A549 (cell line): ENCODE measurements at regions not wholly inside any gene's neighbourhood (a gene's known extent, or its start where the extent isn't known, plus 50 kb on each side); places are given as distances from the start of the nearest gene placed in this dataset.

ENCODE experiments used
- ATAC-seq, 2 experiments: fragments of 200-7000 bp in 1 of 2; fragments of >200 bp in 1 of 2; cut with Nextera tagmentation in 1 of 2; cut with Tn5 transposase in 1 of 2; 3 replicates each; pipeline versions ENCODE4 v1.8.0 to v1.9.1; 2018 to 2020; ENCODE audit warnings: mild to moderate bottlenecking in 1 of 2, moderate library complexity in 1 of 2
- CTCF ChIA-PET: fragments of 300-600 bp; sonication (Branson Sonifier 250); formaldehyde crosslinking; extraction: SDS; loops from one replicate; lab custom pipeline; 2021; ENCODE audit warnings: antibody characterized with exemption, inconsistent platforms; lab: Yijun Ruan, JAX
- POLR2A ChIA-PET: fragments of 350-600 bp; formaldehyde crosslinking; extraction: SDS; loops from one replicate; lab custom pipeline; 2021; ENCODE audit warnings: antibody characterized with exemption, inconsistent platforms; lab: Yijun Ruan, JAX
- DNase-seq, 2 experiments: peaks; one replicate each; pipeline versions ENCODE4 v3.0.0 to v3.0.0-alpha.2; 2011 to 2016; ENCODE audit warnings: low read depth in 1 of 2, low spot score in 1 of 2
- FAIRE-seq: peaks from 2 replicates; lab custom pipeline; 2011; peaks lifted over from hg19 to GRCh38; lab: Jason Lieb, UNC
- H3K27ac ChIP-seq, 2 experiments: fragments of >200 bp; sonication (Bioruptor Twin); formaldehyde crosslinking; 3 replicates each; pipeline ENCODE4 v1.5.1; 2016 to 2017
- H3K4me1 ChIP-seq: fragments of >200 bp; sonication (Bioruptor Twin); formaldehyde crosslinking; 3 replicates; pipeline ENCODE4 v1.6.1; 2016
- H3K4me2 ChIP-seq: fragments of >200 bp; sonication (Bioruptor Twin); formaldehyde crosslinking; 3 replicates; pipeline ENCODE4 v1.6.1; 2016
- H3K4me3 ChIP-seq: fragments of >200 bp; sonication (Bioruptor Twin); formaldehyde crosslinking; 3 replicates; pipeline ENCODE4 v1.5.1; 2016
- H3K9me3 ChIP-seq: fragments of >200 bp; sonication (Bioruptor Twin); formaldehyde crosslinking; 3 replicates; pipeline ENCODE4 v1.6.1; 2016
- CHD2 ChIP-seq: fragments of 150-350 bp; IDR thresholded peaks from 2 replicates; pipeline ENCODE4 v1.6.1; 2014; ENCODE audit warnings: low read length; ENCODE audit not compliant: partially characterized antibody
- HDAC2 ChIP-seq: fragments of 200-600 bp; sonication (generic); IDR thresholded peaks from 2 replicates; pipeline ENCODE4 v1.6.1; 2016
- HMGXB4 ChIP-seq: fragments of 250-450 bp; sonication (Bioruptor Pico); IDR thresholded peaks from 2 replicates; pipeline ENCODE4 v1.5.0; 2021; ENCODE audit warnings: mild to moderate bottlenecking, moderate library complexity, borderline replicate concordance
- HOXA7 ChIP-seq: fragments of 250-450 bp; sonication (Bioruptor Pico); IDR thresholded peaks from 2 replicates; pipeline ENCODE4 v1.5.0; 2020; ENCODE audit warnings: mild to moderate bottlenecking, moderate library complexity
- MAZ ChIP-seq: fragments of 150-350 bp; IDR thresholded peaks from 2 replicates; pipeline ENCODE4 v1.6.1; 2014; ENCODE audit warnings: antibody characterized with exemption, low read depth, low read length, borderline replicate concordance
- POLR2A ChIP-seq: IDR thresholded peaks from 2 replicates; pipeline ENCODE4 v1.6.1; 2012; ENCODE audit warnings: mild to moderate bottlenecking, low read length
- SMC3 ChIP-seq: fragments of >200 bp; sonication (Bioruptor Twin); formaldehyde crosslinking; IDR thresholded peaks from 3 replicates; pipeline ENCODE4 v1.6.1; 2018; ENCODE audit warnings: inconsistent platforms
- ZNF302 ChIP-seq: fragments of 250-450 bp; sonication (Bioruptor Pico); IDR thresholded peaks from 2 replicates; pipeline ENCODE4 v1.9.0; 2021; ENCODE audit warnings: inconsistent platforms, mild to moderate bottlenecking, moderate library complexity
- WGBS: methylation state at CpG from one replicate; pipeline ENCODE4 v1.1.6; 2017; ENCODE audit errors: missing lambda C conversion rate; 5-methylcytosine and 5-hydroxymethylcytosine counted together

- no peak overlapping the region for H3K4me3 ChIP-seq
- 56% methylated on average over 13 of the region's 13 CpGs for WGBS
- POLR2A ChIA-PET, result no interaction called here
- ATAC-seq, result no peak
- H3K9me3 ChIP-seq, result peaks cover 13% of the 10 kb centered on the region; the same call in 2 of the 3 replicates
- H3K27ac ChIP-seq, result no peak overlapping the region
- TF ChIP-seq ZNF302 (CRISPR knock-in tag) (no peak), POLR2A (no peak), CHD2 (no peak), SMC3 (no peak)
- no peaks in the 10 kb centered on the region for H3K4me1 ChIP-seq
- no peak for DNase-seq
- FAIRE-seq, result no peak
- H3K4me2 ChIP-seq, result no peak overlapping the region
- CTCF ChIA-PET, result interaction anchor here (1.8 kb wide), 1 partner anchor 8 kb away, joined by 6 read pairs; no protein-coding TSS in a partner anchor
These were observed 51.1 kb upstream of the MVB12B start for GRCh38 chr9:126275386-126276001.

- ChIA-PET POLR2A (no interaction called here), CTCF (interaction anchor here (1.4 to 1.7 kb wide), 2 partner anchors 18 to 26 kb away, joined by 7 to 8 read pairs; no protein-coding TSS in a partner anchor)
- no peaks in the 10 kb centered on the region for H3K4me1 ChIP-seq
- H3K27ac ChIP-seq, result no peak overlapping the region
- H3K4me2 ChIP-seq, result no peak overlapping the region
- DNase-seq (no peak), FAIRE-seq (no peak), ATAC-seq (no peak)
- TF ChIP-seq HMGXB4 (no peak), HDAC2 (no peak), MAZ (no peak), HOXA7 (no peak)
- peaks cover 13% of the 10 kb centered on the region; the same call in 2 of the 3 replicates for H3K9me3 ChIP-seq
- WGBS, result 86% methylated on average over 17 of the region's 17 CpGs
- no peak overlapping the region for H3K4me3 ChIP-seq
These were observed 50.4 kb upstream of the MVB12B start for GRCh38 chr9:126276056-126276728.
